Uterus (tissue), 3 donors: ENCODE measurements at regions not wholly inside any gene's neighbourhood (a gene's known extent, or its start where the extent isn't known, plus 50 kb on each side); places are given as distances from the start of the nearest gene placed in this dataset.

ENCODE experiments used
- DNase-seq, 2 donors: peaks; one replicate each; pipeline ENCODE4 v3.0.0-alpha.2; 2019 to 2020
- H3K27ac ChIP-seq, 2 donors: fragments of 200-600 bp; sonication (generic); 1 replicate in 1 of 2; 2 replicates in 1 of 2; pipeline ENCODE4 v1.5.1; 2016 to 2018
- H3K27me3 ChIP-seq, 2 donors: fragments of 200-600 bp; sonication (generic); one replicate each; pipeline ENCODE4 v1.5.1; 2018 to 2019; ENCODE audit warnings: control low read depth in 1 of 2
- H3K36me3 ChIP-seq, 2 donors: fragments of 200-600 bp; sonication (generic); one replicate each; pipeline ENCODE4 v1.5.1; 2019; ENCODE audit warnings: control low read depth in 1 of 2
- H3K4me1 ChIP-seq, 2 donors: fragments of 200-600 bp; sonication (generic); one replicate each; pipeline ENCODE4 v1.5.1; 2018 to 2019; ENCODE audit warnings: control low read depth in 1 of 2
- H3K4me3 ChIP-seq, 2 donors: fragments of 200-600 bp; sonication (generic); 1 replicate in 1 of 2; 2 replicates in 1 of 2; pipeline ENCODE4 v1.5.1; 2018 to 2019; ENCODE audit warnings: mild to moderate bottlenecking in 1 of 2
- H3K9me3 ChIP-seq, 2 donors: fragments of 200-600 bp; sonication (generic); one replicate each; pipeline ENCODE4 v1.5.1; 2019; ENCODE audit warnings: control low read depth in 1 of 2
- CTCF ChIP-seq, 4 experiments: fragments of 200-600 bp in 2 of 4; fragments of 450-650 bp in 2 of 4; sonication (generic) in 2 of 4; IDR thresholded peaks; one replicate each; pipeline ENCODE4 v1.5.1; 2016 to 2019; ENCODE audit warnings: antibody characterized with exemption in 4 of 4, mild to moderate bottlenecking in 2 of 4, moderate library complexity in 1 of 4
- POLR2A ChIP-seq, 2 donors: fragments of 450-650 bp; IDR thresholded peaks; one replicate each; pipeline ENCODE4 v1.6.1; 2016; ENCODE audit warnings: antibody characterized with exemption in 2 of 2, mild to moderate bottlenecking in 1 of 2, moderate library complexity in 1 of 2
- intact Hi-C: fragments of 100-400 bp; cut with DNase I; formaldehyde crosslinking; loops from one replicate; pipeline ENCODE4 v1.15.1; 2023; ENCODE audit warnings: low total_unique reads
- donor health status: DM: yes; HTN: yes; CAD: no.

- no peaks in the 10 kb centered on the region for H3K36me3 ChIP-seq
- no peak overlapping the region for H3K27ac ChIP-seq
- intact Hi-C loops = no loop called here
- TF ChIP-seq POLR2A (IDR thresholded peaks at IDR 0.05) (no peak), CTCF (IDR thresholded peaks at IDR 0.05) (no peak)
- no peaks in the 10 kb centered on the region for H3K9me3 ChIP-seq
- H3K4me1 ChIP-seq = no peaks in the 10 kb centered on the region
- no peak overlapping the region for H3K4me3 ChIP-seq
- H3K27me3 ChIP-seq = no peaks in the 10 kb centered on the region
- DNase-seq = no peak
Observed at GRCh38 chr5:60018091-60018490, 124.6 kb upstream of the PDE4D start.

DNA sequence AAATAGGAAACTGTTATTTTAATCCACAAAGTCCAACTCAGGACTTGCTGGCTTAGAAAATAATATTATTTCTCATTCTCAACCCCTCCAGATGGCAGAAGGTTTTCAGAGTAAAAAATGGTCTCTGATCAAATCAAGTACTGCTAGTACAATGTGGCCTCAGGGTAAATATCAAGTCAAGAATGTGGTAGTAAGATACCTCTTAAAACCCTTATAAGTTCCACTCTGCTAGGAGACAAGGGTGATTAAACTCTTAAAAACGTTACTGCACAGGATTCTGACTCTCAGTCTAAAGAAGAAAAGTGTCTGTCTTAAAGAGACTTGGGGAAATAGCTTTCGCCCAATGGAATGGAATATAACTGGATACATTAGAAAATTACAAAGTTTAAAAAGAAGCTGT, 120.8 kb upstream of the PDE4D start:
- H3K27ac ChIP-seq = no peak overlapping the region
- DNase-seq = no peak
- H3K9me3 ChIP-seq = no peaks in the 10 kb centered on the region
- H3K27me3 ChIP-seq = no peaks in the 10 kb centered on the region
- no peak overlapping the region for H3K4me3 ChIP-seq
- no peaks in the 10 kb centered on the region for H3K36me3 ChIP-seq
- TF ChIP-seq POLR2A (IDR thresholded peaks at IDR 0.05) = no peak
- no peak for TF ChIP-seq CTCF (IDR thresholded peaks at IDR 0.05)
- intact Hi-C loops = no loop called here
- no peaks in the 10 kb centered on the region for H3K4me1 ChIP-seq

DNA sequence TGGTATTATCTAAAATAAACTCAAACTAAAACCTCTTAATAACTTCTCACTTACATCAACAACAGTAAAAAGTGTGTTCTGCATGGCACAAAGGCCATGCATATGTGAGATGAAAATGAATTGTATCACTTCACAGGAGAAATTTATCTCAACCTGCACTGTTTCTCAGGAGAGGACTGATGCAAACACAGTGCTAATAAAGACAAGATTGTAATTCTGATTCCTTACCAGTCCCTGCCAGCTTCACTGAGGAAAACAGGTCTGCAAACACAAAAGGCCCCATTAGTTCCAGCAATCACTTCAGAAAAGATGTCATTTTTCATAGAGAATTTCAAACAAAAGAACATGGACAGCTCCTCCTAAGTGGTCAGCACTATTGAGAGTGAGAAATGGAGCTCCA, 117.3 kb upstream of the PDE4D start:
- no peaks in the 10 kb centered on the region for H3K4me1 ChIP-seq
- no peaks in the 10 kb centered on the region for H3K9me3 ChIP-seq
- H3K27me3 ChIP-seq = no peaks in the 10 kb centered on the region
- H3K36me3 ChIP-seq = no peaks in the 10 kb centered on the region
- no peak overlapping the region for H3K27ac ChIP-seq
- DNase-seq = no peak
- no peak overlapping the region for H3K4me3 ChIP-seq
- intact Hi-C loops = no loop called here
- TF ChIP-seq POLR2A (IDR thresholded peaks at IDR 0.05) (no peak), CTCF (IDR thresholded peaks at IDR 0.05) (no peak)

DNA sequence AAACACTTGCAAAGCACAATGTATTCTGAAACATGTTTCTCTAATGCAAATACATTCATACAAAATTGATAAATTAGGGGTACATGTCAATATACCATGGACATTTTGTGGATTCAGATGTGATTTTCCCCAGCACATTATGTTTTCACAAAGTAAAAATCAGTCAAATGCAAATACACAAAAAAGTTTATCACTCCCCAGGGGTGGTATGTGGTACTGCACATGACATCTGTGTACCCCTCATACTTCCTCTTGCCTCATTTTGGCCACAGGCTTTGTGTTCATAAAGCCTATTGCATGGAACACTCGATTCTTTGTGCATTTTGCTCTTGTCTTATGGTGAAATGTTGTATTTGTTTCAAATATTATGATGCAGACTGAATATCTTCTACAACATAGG, 116.8 kb upstream of the PDE4D start:
- Histone ChIP-seq H3K9me3 (no peaks in the 10 kb centered on the region), H3K4me1 (no peaks in the 10 kb centered on the region), H3K27me3 (no peaks in the 10 kb centered on the region), H3K36me3 (no peaks in the 10 kb centered on the region), H3K4me3 (no peak overlapping the region), H3K27ac (no peak overlapping the region)
- DNase-seq = no peak
- intact Hi-C loops = no loop called here
- TF ChIP-seq CTCF (IDR thresholded peaks at IDR 0.05) = no peak
- TF ChIP-seq POLR2A (IDR thresholded peaks at IDR 0.05) = no peak

- Histone ChIP-seq H3K9me3 (no peaks in the 10 kb centered on the region), H3K4me3 (no peak overlapping the region), H3K27me3 (no peaks in the 10 kb centered on the region), H3K27ac (no peak overlapping the region), H3K4me1 (no peaks in the 10 kb centered on the region), H3K36me3 (no peaks in the 10 kb centered on the region)
- TF ChIP-seq CTCF (IDR thresholded peaks at IDR 0.05) (no peak), POLR2A (IDR thresholded peaks at IDR 0.05) (no peak)
- intact Hi-C loops = no loop called here
- DNase-seq = no peak
Observed at GRCh38 chr5:60007729-60008128, 114.2 kb upstream of the PDE4D start.
